Mesenchymal stem cell (in vitro differentiated cells and primary cell): ENCODE measurements at regions not wholly inside any gene's neighbourhood (a gene's known extent, or its start where the extent isn't known, plus 50 kb on each side); places are given as distances from the start of the nearest gene placed in this dataset.

Source experiments
- DNase-seq: peaks from one replicate; pipeline ENCODE4 v3.0.0-alpha.2; 2013
- H2AFZ ChIP-seq: one replicate; pipeline ENCODE4 v1.6.1; 2013; ENCODE audit warnings: low read depth, mild to moderate bottlenecking, control low read depth, inconsistent platforms, low read length, moderate library complexity
- H2AK5ac ChIP-seq: 2 replicates; pipeline ENCODE4 v1.6.1; 2013; ENCODE audit warnings: low read length, moderate library complexity, mild to moderate bottlenecking, inconsistent platforms; ENCODE audit not compliant: severe bottlenecking
- H2BK120ac ChIP-seq: one replicate; pipeline ENCODE4 v1.6.1; 2013; ENCODE audit warnings: low read depth, mild to moderate bottlenecking, inconsistent platforms, low read length, moderate library complexity
- H2BK12ac ChIP-seq, 2 experiments: one replicate each; pipeline ENCODE4 v1.6.1; 2013; ENCODE audit warnings: inconsistent platforms in 2 of 2, low read length in 2 of 2, mild to moderate bottlenecking in 2 of 2, moderate library complexity in 2 of 2, control low read depth in 1 of 2
- H2BK15ac ChIP-seq: one replicate; pipeline ENCODE4 v1.6.1; 2013; ENCODE audit warnings: mild to moderate bottlenecking, low read depth, inconsistent platforms; ENCODE audit not compliant: poor library complexity, severe bottlenecking
- H2BK5ac ChIP-seq: 2 replicates; pipeline ENCODE4 v1.6.1; 2013; ENCODE audit warnings: low read depth, mild to moderate bottlenecking, low read length, control low read depth, inconsistent platforms; ENCODE audit not compliant: poor library complexity, severe bottlenecking
- H3K14ac ChIP-seq, 2 experiments: one replicate each; pipeline ENCODE4 v1.6.1; 2013; ENCODE audit warnings: inconsistent platforms in 2 of 2, low read length in 2 of 2, control low read depth in 1 of 2, mild to moderate bottlenecking in 1 of 2, moderate library complexity in 1 of 2
- H3K18ac ChIP-seq, 2 experiments: one replicate each; pipeline ENCODE4 v1.6.1; 2013; ENCODE audit warnings: inconsistent platforms in 2 of 2, low read length in 2 of 2, control low read depth in 1 of 2, low read depth in 1 of 2, mild to moderate bottlenecking in 1 of 2
- H3K23ac ChIP-seq, 2 experiments: one replicate each; pipeline ENCODE4 v1.6.1; 2013; ENCODE audit warnings: inconsistent platforms in 2 of 2, low read length in 2 of 2, mild to moderate bottlenecking in 2 of 2, moderate library complexity in 2 of 2, control low read depth in 1 of 2
- H3K27ac ChIP-seq: 2 replicates; pipeline ENCODE4 v1.5.1; 2013; ENCODE audit warnings: mild to moderate bottlenecking, moderate library complexity, low read length, control low read depth, inconsistent platforms; ENCODE audit not compliant: poor library complexity, severe bottlenecking
- H3K27me3 ChIP-seq, 2 experiments: 2 replicates each; pipeline versions ENCODE4 v1.6.1 to v1.7.0; 2013; ENCODE audit warnings: low read length in 2 of 2, mild to moderate bottlenecking in 2 of 2, moderate library complexity in 2 of 2, control low read depth in 1 of 2, inconsistent platforms in 1 of 2; ENCODE audit not compliant: control insufficient read depth in 1 of 2, insufficient read depth in 1 of 2
- H3K36me3 ChIP-seq, 2 experiments: 2 replicates each; pipeline versions ENCODE4 v1.6.1 to v1.7.0; 2013; ENCODE audit warnings: low read length in 2 of 2, control low read depth in 1 of 2, inconsistent platforms in 1 of 2, low read depth in 1 of 2, mild to moderate bottlenecking in 1 of 2; ENCODE audit not compliant: insufficient read depth in 2 of 2, control insufficient read depth in 1 of 2
- H3K4ac ChIP-seq, 2 experiments: one replicate each; pipeline ENCODE4 v1.6.1; 2013; ENCODE audit warnings: inconsistent platforms in 2 of 2, low read length in 2 of 2, mild to moderate bottlenecking in 2 of 2, moderate library complexity in 2 of 2, control low read depth in 1 of 2, low read depth in 1 of 2
- H3K4me1 ChIP-seq: 2 replicates; pipeline ENCODE4 v1.6.1; 2013; ENCODE audit warnings: low read depth, low read length, control low read depth; ENCODE audit not compliant: control insufficient read depth, insufficient read depth
- H3K4me2 ChIP-seq: 2 replicates; pipeline ENCODE4 v1.6.1; 2013; ENCODE audit warnings: low read length, mild to moderate bottlenecking, inconsistent platforms; ENCODE audit not compliant: poor library complexity, severe bottlenecking
- H3K4me3 ChIP-seq, 2 experiments: 2 replicates each; pipeline versions ENCODE4 v1.5.1 to v1.7.0; 2013; ENCODE audit warnings: low read length in 2 of 2, mild to moderate bottlenecking in 2 of 2, control low read depth in 1 of 2, low read depth in 1 of 2; ENCODE audit not compliant: insufficient read depth in 1 of 2
- H3K79me1 ChIP-seq: replicated peaks from 2 replicates; pipeline ENCODE4 v1.6.1; 2013; ENCODE audit warnings: mild to moderate bottlenecking, control low read depth, low read length, inconsistent platforms; ENCODE audit not compliant: poor library complexity, severe bottlenecking
- H3K9ac ChIP-seq: 2 replicates; pipeline ENCODE4 v1.7.0; 2013; ENCODE audit warnings: mild to moderate bottlenecking, low read length, moderate library complexity
- H3K9me3 ChIP-seq: 2 replicates; pipeline ENCODE4 v1.7.0; 2013; ENCODE audit warnings: mild to moderate bottlenecking, low read length; ENCODE audit not compliant: control insufficient read depth
- H4K8ac ChIP-seq: one replicate; pipeline ENCODE4 v1.6.1; 2013; ENCODE audit warnings: inconsistent platforms, mild to moderate bottlenecking, low read length, moderate library complexity
- H4K91ac ChIP-seq: one replicate; pipeline ENCODE4 v1.6.1; 2013; ENCODE audit warnings: mild to moderate bottlenecking, low read length, inconsistent platforms
- WGBS: methylation state at CpG from one replicate; pipeline ENCODE4 v1.1.7; 2013; ENCODE audit warnings: mixed read lengths; 5-methylcytosine and 5-hydroxymethylcytosine counted together

GRCh38 chr6:165913676-165914570 lies 250.9 kb upstream of the PDE10A start:
- Histone ChIP-seq H2BK120ac (no peak overlapping the region), H3K23ac (no peak overlapping the region), H2BK12ac (no peak overlapping the region), H3K4me2 (no peak overlapping the region), H4K8ac (no peak overlapping the region), H2AFZ (no peak overlapping the region), H3K9ac (no peak overlapping the region), H3K4ac (no peak overlapping the region), H3K27me3 (peaks cover 0 to 6% of the 10 kb centered on the region in 2 experiments), H3K27ac (no peak overlapping the region), H2BK15ac (no peak overlapping the region), H3K4me3 (no peak overlapping the region), H3K9me3 (no peaks in the 10 kb centered on the region), H3K36me3 (no peaks in the 10 kb centered on the region), H3K18ac (no peak overlapping the region), H3K4me1 (peaks cover 4% of the 10 kb centered on the region), H3K14ac (no peak overlapping the region), H2AK5ac (no peak overlapping the region), H2BK5ac (no peak overlapping the region), H3K79me1 (no peaks in the 10 kb centered on the region), H4K91ac (no peak overlapping the region)
- DNase-seq, result peak; percentile 16
- WGBS, result 86% methylated on average over 6 of the region's 8 CpGs

- Histone ChIP-seq H3K79me1 (no peaks in the 10 kb centered on the region), H2AK5ac (no peak overlapping the region), H2BK5ac (no peak overlapping the region), H4K8ac (no peak overlapping the region), H2BK120ac (no peak overlapping the region), H3K4me2 (no peak overlapping the region), H3K4me1 (peaks cover 6% of the 10 kb centered on the region), H3K9me3 (no peaks in the 10 kb centered on the region), H4K91ac (no peak overlapping the region), H3K14ac (no peak overlapping the region), H3K9ac (no peak overlapping the region), H3K36me3 (no peaks in the 10 kb centered on the region), H2AFZ (no peak overlapping the region), H3K27me3 (peaks cover 0 to 6% of the 10 kb centered on the region in 2 experiments), H3K23ac (no peak overlapping the region), H2BK15ac (no peak overlapping the region), H3K18ac (no peak overlapping the region), H2BK12ac (no peak overlapping the region), H3K4ac (no peak overlapping the region), H3K27ac (no peak overlapping the region), H3K4me3 (no peak overlapping the region)
- peak; percentile 67 for DNase-seq
- 93% methylated on average over 8 of the region's 11 CpGs for WGBS
Observed at GRCh38 chr6:165910184-165910966, 247.3 kb upstream of the PDE10A start.

DNA sequence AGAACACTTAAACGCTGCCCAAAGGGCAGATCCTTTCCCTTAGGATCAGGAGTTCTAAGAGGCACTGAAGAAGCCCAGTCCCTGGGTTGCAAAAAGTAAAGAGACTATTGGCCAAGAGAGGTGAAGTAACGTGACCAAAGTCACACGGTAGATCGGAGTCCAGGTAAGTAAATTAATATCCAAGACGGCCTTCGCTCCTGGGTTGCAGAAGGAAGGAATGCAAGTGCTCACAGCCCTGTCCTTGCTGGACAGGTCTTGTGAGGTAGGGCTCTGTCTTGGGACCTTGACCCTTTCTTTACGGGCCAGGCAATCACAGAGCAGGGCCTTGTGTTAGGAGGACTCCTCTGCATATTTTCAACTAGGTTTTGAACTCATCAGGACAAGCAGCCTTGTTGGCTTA lies 243.7 kb upstream of the PDE10A start:
- Histone ChIP-seq H4K8ac (no peak overlapping the region), H2BK15ac (no peak overlapping the region), H2BK120ac (no peak overlapping the region), H3K4me3 (no peak overlapping the region), H3K9me3 (no peaks in the 10 kb centered on the region), H3K14ac (no peak overlapping the region), H3K4me2 (no peak overlapping the region), H2AK5ac (no peak overlapping the region), H3K4ac (no peak overlapping the region), H4K91ac (no peak overlapping the region), H3K18ac (no peak overlapping the region), H3K4me1 (peaks cover 6% of the 10 kb centered on the region), H2BK5ac (no peak overlapping the region), H3K36me3 (no peaks in the 10 kb centered on the region), H3K79me1 (no peaks in the 10 kb centered on the region), H3K27ac (no peak overlapping the region), H3K23ac (no peak overlapping the region), H2BK12ac (no peak overlapping the region), H3K9ac (no peak overlapping the region), H3K27me3 (no peaks in the 10 kb centered on the region), H2AFZ (no peak overlapping the region)
- no peak for DNase-seq
- 92% methylated on average over 7 of the region's 7 CpGs for WGBS

DNA sequence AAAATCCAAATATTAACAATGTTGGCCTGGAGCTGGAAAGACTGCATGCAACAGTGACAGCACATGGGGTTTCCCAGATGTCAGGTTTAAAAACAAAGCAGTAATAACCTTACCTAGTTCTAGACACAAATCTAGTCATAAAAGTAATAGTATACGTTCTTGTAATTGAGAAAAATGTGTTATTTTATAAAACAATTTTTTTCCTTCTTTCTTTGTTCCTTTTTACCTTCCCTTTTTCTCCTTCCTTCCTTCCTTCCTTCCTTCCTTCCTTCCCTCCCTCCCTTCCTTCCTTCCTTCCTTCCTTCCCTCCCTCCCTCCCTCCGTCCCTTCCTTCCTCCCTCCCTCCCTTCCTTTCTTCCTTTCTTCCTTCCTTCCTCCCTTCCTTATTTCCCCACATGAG lies 242.7 kb upstream of the PDE10A start:
- WGBS, result 80% methylated on average over 1 of the region's 2 CpGs
- no peak overlapping the region for H3K14ac ChIP-seq
- no peaks in the 10 kb centered on the region for H3K36me3 ChIP-seq
- H3K18ac ChIP-seq, result no peak overlapping the region
- H2BK12ac ChIP-seq, result no peak overlapping the region
- no peak overlapping the region for H2BK120ac ChIP-seq
- H2BK15ac ChIP-seq, result no peak overlapping the region
- H4K91ac ChIP-seq, result no peak overlapping the region
- H2AFZ ChIP-seq, result no peak overlapping the region
- no peaks in the 10 kb centered on the region for H3K9me3 ChIP-seq
- no peak overlapping the region for H3K4ac ChIP-seq
- H2AK5ac ChIP-seq, result no peak overlapping the region
- H2BK5ac ChIP-seq, result no peak overlapping the region
- no peak overlapping the region for H4K8ac ChIP-seq
- H3K27ac ChIP-seq, result no peak overlapping the region
- no peak for DNase-seq
- peaks cover 5% of the 10 kb centered on the region for H3K4me1 ChIP-seq
- no peaks in the 10 kb centered on the region for H3K27me3 ChIP-seq
- no peak overlapping the region for H3K9ac ChIP-seq
- no peak overlapping the region for H3K4me3 ChIP-seq
- no peak overlapping the region for H3K23ac ChIP-seq
- H3K79me1 ChIP-seq, result no peaks in the 10 kb centered on the region
- no peak overlapping the region for H3K4me2 ChIP-seq
